GM18511 (cell line): ENCODE measurements at regions not wholly inside any gene's neighbourhood (a gene's known extent, or its start where the extent isn't known, plus 50 kb on each side); places are given as distances from the start of the nearest gene placed in this dataset.

ENCODE experiments used
- ATAC-seq: cut with Tn5 transposase; IDR thresholded peaks from one replicate; pipeline ENCODE4 v1.9.1; 2021; ENCODE audit warnings: mild to moderate bottlenecking, moderate library complexity; ENCODE audit not compliant: unreplicated experiment

- no peak for ATAC-seq
These were observed 233.5 kb downstream of the MATN1 start for GRCh38 chr1:30489737-30490389.

GRCh38 chr1:30488324-30488913, 235.0 kb downstream of the MATN1 start:
- no peak for ATAC-seq

GRCh38 chr1:30487042-30487441, 236.3 kb downstream of the MATN1 start:
- ATAC-seq = no peak

- no peak for ATAC-seq
These were observed 238.3 kb downstream of the MATN1 start for GRCh38 chr1:30485072-30485471.

GRCh38 chr1:30484668-30485067, 238.7 kb downstream of the MATN1 start:
- ATAC-seq = no peak

- no peak for ATAC-seq
These were observed 243.8 kb downstream of the MATN1 start for GRCh38 chr1:30479575-30479974.

- no peak for ATAC-seq
These were observed 244.4 kb downstream of the MATN1 start for GRCh38 chr1:30478799-30479563.

- no peak for ATAC-seq
These were observed 245.1 kb downstream of the MATN1 start for GRCh38 chr1:30478283-30478682.

- no peak for ATAC-seq
These were observed 245.8 kb downstream of the MATN1 start for GRCh38 chr1:30477588-30477987.

GRCh38 chr1:30476911-30477459, 246.4 kb downstream of the MATN1 start:
- no peak for ATAC-seq

GRCh38 chr1:30476476-30476875, 246.9 kb downstream of the MATN1 start:
- no peak for ATAC-seq

- no peak for ATAC-seq
These were observed 247.4 kb downstream of the MATN1 start for GRCh38 chr1:30475966-30476365.

GRCh38 chr1:30475201-30475600, 248.2 kb downstream of the MATN1 start:
- ATAC-seq = no peak

- no peak for ATAC-seq
These were observed 248.6 kb downstream of the MATN1 start for GRCh38 chr1:30474818-30475200.

- no peak for ATAC-seq
These were observed 249.2 kb downstream of the MATN1 start for GRCh38 chr1:30473922-30474817.

- no peak for ATAC-seq
These were observed 250.9 kb downstream of the MATN1 start for GRCh38 chr1:30472526-30472925.

- no peak for ATAC-seq
These were observed 251.4 kb downstream of the MATN1 start for GRCh38 chr1:30472009-30472408.

- ATAC-seq = no peak
These were observed 252.1 kb downstream of the MATN1 start for GRCh38 chr1:30471307-30471706.

- ATAC-seq = no peak
These were observed 254.0 kb downstream of the MATN1 start for GRCh38 chr1:30469426-30469825.

GRCh38 chr1:30467101-30467500, 256.3 kb downstream of the MATN1 start:
- ATAC-seq = no peak

GRCh38 chr1:30466610-30467009, 256.8 kb downstream of the MATN1 start:
- no peak for ATAC-seq
